ENCODE measurements at regions not wholly inside any gene's neighbourhood (a gene's known extent, or its start where the extent isn't known, plus 50 kb on each side); places are given as distances from the start of the nearest gene placed in this dataset.

GRCh38 chr5:20654033-20654432, 666.0 kb upstream of the CDH18 start:
- Histone ChIP-seq H3K27me3 (ENCODE audit: insufficient read depth, low read length, poor library complexity) (no peaks in the 10 kb centered on the region), H3K4me2 (ENCODE audit: insufficient read depth, low read length) (no peak overlapping the region), H3K9ac (ENCODE audit: low read depth, low read length) (no peak overlapping the region), H3K79me2 (ENCODE audit: insufficient read depth, low read length) (no peaks in the 10 kb centered on the region), H3K27ac (ENCODE audit: low read length) (no peak overlapping the region), H3K36me3 (ENCODE audit: insufficient read depth, low read length) (no peaks in the 10 kb centered on the region), H3K4me3 (ENCODE audit: low read depth in 1 of 2, low read length in 2 of 2) (no peak overlapping the region), H3K4me1 (ENCODE audit: insufficient read depth, low read length) (no peaks in the 10 kb centered on the region), H4K20me1 (ENCODE audit: insufficient read depth, low read length) (no peaks in the 10 kb centered on the region), H2AFZ (ENCODE audit: low read depth, low read length) (no peak overlapping the region), H3K9me3 (ENCODE audit: insufficient read depth, low read length, severe bottlenecking) (no peaks in the 10 kb centered on the region)
- DNase-seq (no peak), ATAC-seq (ENCODE audit: insufficient read depth, low read depth) (no peak)
- TF ChIP-seq EZH2 (IDR thresholded peaks at IDR 0.05; ENCODE audit: borderline replicate concordance, low read depth, low read length, severe bottlenecking), result no peak
- TF ChIP-seq, protein P1, sequence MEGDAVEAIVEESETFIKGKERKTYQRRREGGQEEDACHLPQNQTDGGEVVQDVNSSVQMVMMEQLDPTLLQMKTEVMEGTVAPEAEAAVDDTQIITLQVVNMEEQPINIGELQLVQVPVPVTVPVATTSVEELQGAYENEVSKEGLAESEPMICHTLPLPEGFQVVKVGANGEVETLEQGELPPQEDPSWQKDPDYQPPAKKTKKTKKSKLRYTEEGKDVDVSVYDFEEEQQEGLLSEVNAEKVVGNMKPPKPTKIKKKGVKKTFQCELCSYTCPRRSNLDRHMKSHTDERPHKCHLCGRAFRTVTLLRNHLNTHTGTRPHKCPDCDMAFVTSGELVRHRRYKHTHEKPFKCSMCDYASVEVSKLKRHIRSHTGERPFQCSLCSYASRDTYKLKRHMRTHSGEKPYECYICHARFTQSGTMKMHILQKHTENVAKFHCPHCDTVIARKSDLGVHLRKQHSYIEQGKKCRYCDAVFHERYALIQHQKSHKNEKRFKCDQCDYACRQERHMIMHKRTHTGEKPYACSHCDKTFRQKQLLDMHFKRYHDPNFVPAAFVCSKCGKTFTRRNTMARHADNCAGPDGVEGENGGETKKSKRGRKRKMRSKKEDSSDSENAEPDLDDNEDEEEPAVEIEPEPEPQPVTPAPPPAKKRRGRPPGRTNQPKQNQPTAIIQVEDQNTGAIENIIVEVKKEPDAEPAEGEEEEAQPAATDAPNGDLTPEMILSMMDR (IDR thresholded peaks at IDR 0.05; ENCODE audit: borderline replicate concordance, extremely low read depth, low read length, poor library complexity, severe bottlenecking), result no peak

GRCh38 chr5:20649966-20650365, 662.0 kb upstream of the CDH18 start:
- Histone ChIP-seq H3K9me3 (ENCODE audit: insufficient read depth, low read length, severe bottlenecking) (no peaks in the 10 kb centered on the region), H3K4me1 (ENCODE audit: insufficient read depth, low read length) (no peaks in the 10 kb centered on the region), H3K79me2 (ENCODE audit: insufficient read depth, low read length) (no peaks in the 10 kb centered on the region), H3K27me3 (ENCODE audit: insufficient read depth, low read length, poor library complexity) (no peaks in the 10 kb centered on the region), H2AFZ (ENCODE audit: low read depth, low read length) (no peak overlapping the region), H4K20me1 (ENCODE audit: insufficient read depth, low read length) (no peaks in the 10 kb centered on the region), H3K9ac (ENCODE audit: low read depth, low read length) (no peak overlapping the region), H3K27ac (ENCODE audit: low read length) (no peak overlapping the region), H3K36me3 (ENCODE audit: insufficient read depth, low read length) (no peaks in the 10 kb centered on the region), H3K4me3 (ENCODE audit: low read depth in 1 of 2, low read length in 2 of 2) (no peak overlapping the region), H3K4me2 (ENCODE audit: insufficient read depth, low read length) (no peak overlapping the region)
- ATAC-seq (ENCODE audit: insufficient read depth, low read depth) (no peak), DNase-seq (no peak)
- TF ChIP-seq EZH2 (IDR thresholded peaks at IDR 0.05; ENCODE audit: borderline replicate concordance, low read depth, low read length, severe bottlenecking), result no peak
- TF ChIP-seq, protein P1 (IDR thresholded peaks at IDR 0.05; ENCODE audit: borderline replicate concordance, extremely low read depth, low read length, poor library complexity, severe bottlenecking), result no peak

DNA sequence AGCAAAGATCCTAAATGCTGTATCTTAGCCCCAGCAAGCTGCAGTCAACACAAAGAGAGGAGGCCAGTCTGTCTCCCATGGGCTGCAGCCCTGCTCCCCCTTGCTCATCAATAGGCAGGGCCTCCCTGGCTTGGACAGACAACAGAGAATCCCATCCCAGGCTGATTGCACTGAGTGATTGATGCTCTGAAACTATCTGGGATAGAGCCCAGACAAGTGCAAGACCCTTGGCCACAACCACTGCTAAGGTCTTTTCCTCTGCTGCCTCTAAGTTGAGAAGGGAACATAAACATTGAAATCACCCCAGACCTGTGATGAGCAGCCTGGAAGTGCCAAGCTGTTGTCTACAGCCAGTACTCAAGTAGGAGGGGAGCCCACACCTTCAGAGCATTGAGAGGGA, 661.0 kb upstream of the CDH18 start:
- H3K27ac ChIP-seq (ENCODE audit: low read length), result no peak overlapping the region
- H3K4me3 ChIP-seq (ENCODE audit: low read depth in 1 of 2, low read length in 2 of 2), result no peak overlapping the region
- no peak overlapping the region for H3K9ac ChIP-seq (ENCODE audit: low read depth, low read length)
- no peak overlapping the region for H3K4me2 ChIP-seq (ENCODE audit: insufficient read depth, low read length)
- H3K4me1 ChIP-seq (ENCODE audit: insufficient read depth, low read length), result no peaks in the 10 kb centered on the region
- no peak for TF ChIP-seq EZH2 (IDR thresholded peaks at IDR 0.05; ENCODE audit: borderline replicate concordance, low read depth, low read length, severe bottlenecking)
- TF ChIP-seq, protein P1 (IDR thresholded peaks at IDR 0.05; ENCODE audit: borderline replicate concordance, extremely low read depth, low read length, poor library complexity, severe bottlenecking), result no peak
- no peak overlapping the region for H2AFZ ChIP-seq (ENCODE audit: low read depth, low read length)
- H3K36me3 ChIP-seq (ENCODE audit: insufficient read depth, low read length), result no peaks in the 10 kb centered on the region
- no peaks in the 10 kb centered on the region for H3K9me3 ChIP-seq (ENCODE audit: insufficient read depth, low read length, severe bottlenecking)
- DNase-seq (no peak), ATAC-seq (ENCODE audit: insufficient read depth, low read depth) (no peak)
- H4K20me1 ChIP-seq (ENCODE audit: insufficient read depth, low read length), result no peaks in the 10 kb centered on the region
- no peaks in the 10 kb centered on the region for H3K79me2 ChIP-seq (ENCODE audit: insufficient read depth, low read length)
- no peaks in the 10 kb centered on the region for H3K27me3 ChIP-seq (ENCODE audit: insufficient read depth, low read length, poor library complexity)

DNA sequence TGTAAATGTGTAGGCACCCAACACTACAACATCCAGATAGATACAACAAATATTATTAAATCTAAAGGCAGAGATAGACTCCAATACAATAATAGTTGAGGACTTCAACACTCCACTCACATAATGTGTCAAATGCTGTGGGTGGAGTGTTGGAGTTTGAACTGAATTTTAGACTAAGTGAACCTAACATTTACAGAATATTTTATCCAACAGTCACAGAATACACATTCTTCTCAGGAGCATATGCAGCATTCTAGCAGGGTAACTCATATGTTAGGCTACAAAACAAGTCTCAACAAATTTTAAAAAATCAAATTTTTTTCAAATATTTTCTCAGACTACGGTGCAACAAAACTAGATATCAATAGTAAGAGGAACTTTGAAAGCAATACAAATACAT, 648.7 kb upstream of the CDH18 start:
- H3K79me2 ChIP-seq (ENCODE audit: insufficient read depth, low read length), result no peaks in the 10 kb centered on the region
- ATAC-seq (ENCODE audit: insufficient read depth, low read depth) (no peak), DNase-seq (no peak)
- no peaks in the 10 kb centered on the region for H4K20me1 ChIP-seq (ENCODE audit: insufficient read depth, low read length)
- H3K4me1 ChIP-seq (ENCODE audit: insufficient read depth, low read length), result no peaks in the 10 kb centered on the region
- no peaks in the 10 kb centered on the region for H3K36me3 ChIP-seq (ENCODE audit: insufficient read depth, low read length)
- H2AFZ ChIP-seq (ENCODE audit: low read depth, low read length), result no peak overlapping the region
- no peak overlapping the region for H3K4me3 ChIP-seq (ENCODE audit: low read depth in 1 of 2, low read length in 2 of 2)
- no peak overlapping the region for H3K9ac ChIP-seq (ENCODE audit: low read depth, low read length)
- TF ChIP-seq EZH2 (IDR thresholded peaks at IDR 0.05; ENCODE audit: borderline replicate concordance, low read depth, low read length, severe bottlenecking), result no peak
- TF ChIP-seq, protein P1 (IDR thresholded peaks at IDR 0.05; ENCODE audit: borderline replicate concordance, extremely low read depth, low read length, poor library complexity, severe bottlenecking), result no peak
- no peaks in the 10 kb centered on the region for H3K27me3 ChIP-seq (ENCODE audit: insufficient read depth, low read length, poor library complexity)
- H3K9me3 ChIP-seq (ENCODE audit: insufficient read depth, low read length, severe bottlenecking), result peaks cover 8% of the 10 kb centered on the region
- no peak overlapping the region for H3K4me2 ChIP-seq (ENCODE audit: insufficient read depth, low read length)
- H3K27ac ChIP-seq (ENCODE audit: low read length), result no peak overlapping the region

All from DND-41 (cell line).